Hematopoietic multipotent progenitor cell treated with erythropoietin and hydrocortisone succinate and interleukin-3 and kit ligand, for 15 days (in vitro differentiated cells): ENCODE measurements at regions not wholly inside any gene's neighbourhood (a gene's known extent, or its start where the extent isn't known, plus 50 kb on each side); places are given as distances from the start of the nearest gene placed in this dataset.

Source experiments
- DNase-seq: peaks from one replicate; pipeline ENCODE4 v3.0.0-alpha.2; 2015; ENCODE audit warnings: low spot score

DNA sequence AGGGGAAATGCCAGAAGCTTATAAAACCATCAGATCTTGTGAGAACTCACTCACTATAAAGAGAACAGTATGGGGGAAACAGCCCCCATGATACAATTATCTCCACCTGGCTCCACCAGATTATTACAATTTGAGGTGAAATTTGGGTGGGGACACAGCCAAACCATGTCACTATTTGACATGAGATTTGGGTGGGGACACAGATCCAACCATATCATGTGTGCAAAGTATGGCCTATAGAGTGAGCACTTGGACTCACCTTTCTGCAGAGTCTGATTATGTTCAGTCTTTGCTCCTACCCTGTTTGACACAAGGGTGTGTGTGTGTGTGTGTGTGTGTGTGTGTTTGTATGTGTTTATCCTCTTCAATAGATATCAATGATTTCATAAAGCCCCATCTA is 287.5 kb downstream of the ZNF536 start:
- no peak for DNase-seq

DNA sequence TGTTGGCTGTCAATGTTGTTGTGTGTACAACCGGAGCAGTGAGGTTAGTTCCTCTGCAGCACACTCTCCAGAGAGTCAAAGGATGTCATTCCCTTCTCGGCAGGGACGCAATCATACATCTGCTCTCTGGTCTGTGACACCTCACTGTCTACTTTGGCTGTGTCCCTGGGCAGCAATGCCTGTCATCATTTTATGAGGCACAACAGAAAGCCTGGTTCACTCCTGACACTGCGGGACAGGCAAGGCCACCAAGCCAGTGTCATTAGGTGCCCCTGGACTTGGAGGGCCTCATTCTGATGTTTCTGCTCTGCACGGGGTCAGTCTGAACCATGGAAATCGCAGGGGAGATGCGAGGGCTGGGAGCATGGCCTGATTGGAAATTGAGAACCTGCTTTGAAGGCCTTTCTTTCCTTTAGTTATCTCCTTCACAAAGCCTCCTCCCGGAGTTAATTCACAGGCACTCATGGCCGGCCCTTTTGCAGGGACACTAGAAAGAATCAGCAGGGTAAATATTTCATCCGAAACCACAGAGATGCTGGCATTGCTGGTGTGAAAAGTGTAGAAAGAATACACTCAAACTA is 284.4 kb downstream of the ZNF536 start:
- DNase-seq: no peak

DNA sequence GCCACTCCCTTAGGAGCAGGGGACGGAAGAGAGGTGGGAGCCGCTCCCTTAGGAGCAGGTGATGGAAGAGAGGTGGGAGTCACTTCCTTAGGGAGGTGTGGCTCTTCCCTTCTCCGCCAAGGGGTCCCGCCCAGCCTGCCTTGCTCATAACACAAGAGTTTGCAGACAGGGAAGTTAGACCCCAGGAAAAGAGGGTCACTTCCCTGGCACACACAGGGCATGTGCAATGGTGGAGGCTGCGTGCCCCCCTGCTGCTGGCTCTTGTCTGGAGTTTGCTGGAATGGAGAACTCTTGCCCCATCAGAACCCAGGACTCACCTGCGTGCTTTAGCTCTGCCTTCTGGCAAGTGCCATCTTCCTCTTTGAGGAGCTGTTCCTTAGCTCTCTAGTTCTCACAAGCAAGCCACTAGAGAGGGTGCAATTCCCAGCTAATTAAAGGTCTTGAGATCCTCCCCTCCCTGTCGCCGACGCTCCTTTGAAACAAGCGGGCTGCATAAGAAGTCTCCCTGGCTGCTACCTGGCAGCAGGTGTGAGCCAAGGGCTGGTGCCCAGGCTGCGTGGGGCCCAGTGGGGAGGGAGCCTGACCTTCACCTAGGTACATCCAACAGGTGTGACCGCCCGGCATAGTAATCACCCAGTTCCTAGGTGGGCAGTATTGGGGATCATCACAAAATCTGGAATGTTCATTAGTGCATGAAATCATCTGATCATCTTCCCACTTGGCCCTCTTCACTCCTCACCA is 281.6 kb downstream of the ZNF536 start:
- no peak for DNase-seq

DNA sequence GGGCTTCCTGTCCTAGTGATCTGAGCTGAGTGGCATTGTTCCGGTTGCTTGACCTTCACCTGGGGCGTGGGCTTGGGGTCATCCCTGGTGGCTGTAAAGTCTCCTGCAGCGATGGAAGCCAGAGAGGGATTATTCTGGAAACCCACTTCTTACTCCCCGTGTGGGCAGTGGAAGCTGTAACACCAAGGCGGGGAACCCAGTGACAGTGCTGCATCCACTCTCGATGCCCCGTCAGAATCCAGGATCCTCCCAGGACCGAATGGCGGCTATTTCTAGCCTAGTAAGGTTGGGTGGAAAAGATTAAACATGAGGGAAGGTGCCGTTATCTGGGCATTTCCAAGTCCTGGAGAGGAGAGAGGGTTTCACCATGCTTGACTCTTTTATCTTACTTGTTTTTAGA is 280.6 kb downstream of the ZNF536 start:
- no peak for DNase-seq

DNA sequence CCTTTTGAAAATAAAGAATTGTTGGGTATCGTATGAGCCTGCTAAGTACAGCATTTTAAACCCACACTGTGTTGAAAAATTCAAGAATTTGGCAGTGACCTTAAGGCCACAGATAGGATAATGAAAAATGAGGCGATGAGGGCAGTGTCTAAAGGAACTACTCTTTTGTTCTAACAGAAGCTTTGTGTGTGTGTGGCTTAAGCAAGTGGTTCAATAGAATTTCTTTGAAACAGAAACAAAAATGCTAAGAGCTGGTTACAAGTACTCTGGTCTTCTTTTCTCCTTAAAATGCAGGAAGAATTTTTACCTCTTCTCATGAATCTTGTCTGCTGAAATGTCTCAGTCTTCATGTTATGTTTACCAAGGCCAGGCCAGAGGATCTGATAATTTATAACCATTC is 279.5 kb downstream of the ZNF536 start:
- no peak for DNase-seq

DNA sequence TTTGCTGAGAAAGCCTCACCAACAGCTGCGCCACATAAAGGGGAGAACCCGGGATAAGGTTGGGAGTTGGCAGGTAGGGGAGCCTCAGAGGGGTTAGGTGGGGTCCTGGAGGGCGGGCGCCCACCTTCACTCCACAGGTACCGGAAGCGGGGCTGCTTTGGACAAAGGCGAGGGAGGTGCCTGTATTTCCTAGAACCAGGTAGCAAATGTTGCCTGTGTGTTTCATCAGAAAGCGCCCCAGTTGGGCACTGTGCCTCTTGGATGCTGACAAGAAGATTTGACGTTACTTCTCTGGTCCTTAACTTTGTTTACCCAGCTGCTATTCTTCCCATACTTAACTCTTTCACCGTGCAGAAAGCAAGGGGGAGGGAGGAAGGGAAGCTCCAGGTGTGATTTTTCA is 278.9 kb downstream of the ZNF536 start:
- DNase-seq: no peak

DNA sequence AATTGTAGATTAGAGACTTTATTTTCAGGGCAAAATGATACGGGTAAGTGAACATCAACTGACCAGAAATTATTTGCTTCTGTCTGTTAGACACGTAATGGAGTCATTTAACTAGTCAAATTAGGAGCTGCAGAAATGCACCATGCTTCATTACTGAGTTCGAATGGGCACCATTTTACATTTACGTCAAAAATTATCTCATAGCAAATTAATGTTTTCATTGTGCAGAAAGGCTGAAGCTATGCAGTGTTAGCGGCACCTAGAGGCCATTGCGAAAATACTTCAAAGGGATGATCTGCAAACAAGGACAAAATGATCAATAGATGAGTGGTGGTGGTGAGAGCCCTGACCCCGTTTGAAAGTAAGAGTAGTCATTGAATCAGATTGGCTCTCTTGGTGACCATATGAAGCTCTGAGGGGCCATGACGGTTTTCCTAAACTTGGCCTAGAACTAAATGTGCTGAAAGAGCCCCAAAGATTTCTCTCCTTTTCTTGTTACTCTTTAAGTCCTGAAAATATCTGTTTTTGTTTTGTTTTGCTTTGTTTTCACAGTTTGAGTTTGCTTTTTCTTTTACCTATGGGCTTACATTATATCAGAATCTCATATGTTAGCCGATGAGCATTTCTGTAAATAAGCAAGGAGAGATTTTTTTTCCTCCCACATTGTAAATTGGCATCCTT is 277.9 kb downstream of the ZNF536 start:
- DNase-seq: peak; percentile 2

DNA sequence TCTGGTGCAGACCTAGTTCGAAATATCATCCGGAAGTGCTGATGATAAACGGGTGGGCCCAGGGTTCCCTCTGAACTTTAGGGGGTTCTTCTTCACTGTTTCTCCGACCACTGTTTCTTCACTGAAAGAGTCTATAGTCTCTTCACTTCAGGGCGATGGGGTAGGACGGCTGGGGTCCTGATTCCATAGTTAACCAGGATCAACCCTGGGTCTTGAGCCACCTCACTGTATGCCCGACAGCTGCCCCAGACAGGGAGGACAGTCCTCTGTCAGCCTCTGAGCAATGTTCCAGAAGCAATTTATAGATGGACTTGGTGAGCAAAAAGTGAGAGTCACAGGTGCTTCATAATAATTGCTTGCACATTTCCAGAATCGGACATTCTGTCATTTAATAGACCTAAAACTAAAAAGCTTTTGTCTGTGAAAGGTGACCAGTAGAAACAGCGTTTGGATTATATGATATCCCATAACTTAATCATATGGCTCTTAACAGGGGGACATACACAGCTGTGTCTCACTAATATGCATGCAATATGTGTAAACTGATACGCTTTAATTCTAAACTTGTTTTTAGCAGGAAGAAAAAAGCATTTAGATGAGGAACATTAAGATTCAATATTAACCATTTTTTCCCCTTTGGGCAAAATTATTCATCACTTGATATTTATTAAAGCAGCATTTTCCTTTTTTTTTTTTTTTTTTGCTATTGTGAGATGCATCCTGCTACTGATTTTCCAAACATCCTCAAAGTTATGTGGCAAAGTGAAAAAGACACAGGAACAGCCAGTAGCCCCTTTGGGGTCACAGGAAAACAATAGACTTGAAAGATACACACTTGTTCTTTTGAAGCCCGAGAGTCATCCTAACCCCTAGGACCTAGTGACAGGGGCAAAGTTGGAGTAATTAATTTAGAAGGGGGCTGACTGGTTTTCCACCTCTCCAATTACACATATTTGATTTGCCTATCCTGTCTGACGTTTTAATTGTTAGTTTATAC is 277.0 kb downstream of the ZNF536 start:
- DNase-seq: no peak

DNA sequence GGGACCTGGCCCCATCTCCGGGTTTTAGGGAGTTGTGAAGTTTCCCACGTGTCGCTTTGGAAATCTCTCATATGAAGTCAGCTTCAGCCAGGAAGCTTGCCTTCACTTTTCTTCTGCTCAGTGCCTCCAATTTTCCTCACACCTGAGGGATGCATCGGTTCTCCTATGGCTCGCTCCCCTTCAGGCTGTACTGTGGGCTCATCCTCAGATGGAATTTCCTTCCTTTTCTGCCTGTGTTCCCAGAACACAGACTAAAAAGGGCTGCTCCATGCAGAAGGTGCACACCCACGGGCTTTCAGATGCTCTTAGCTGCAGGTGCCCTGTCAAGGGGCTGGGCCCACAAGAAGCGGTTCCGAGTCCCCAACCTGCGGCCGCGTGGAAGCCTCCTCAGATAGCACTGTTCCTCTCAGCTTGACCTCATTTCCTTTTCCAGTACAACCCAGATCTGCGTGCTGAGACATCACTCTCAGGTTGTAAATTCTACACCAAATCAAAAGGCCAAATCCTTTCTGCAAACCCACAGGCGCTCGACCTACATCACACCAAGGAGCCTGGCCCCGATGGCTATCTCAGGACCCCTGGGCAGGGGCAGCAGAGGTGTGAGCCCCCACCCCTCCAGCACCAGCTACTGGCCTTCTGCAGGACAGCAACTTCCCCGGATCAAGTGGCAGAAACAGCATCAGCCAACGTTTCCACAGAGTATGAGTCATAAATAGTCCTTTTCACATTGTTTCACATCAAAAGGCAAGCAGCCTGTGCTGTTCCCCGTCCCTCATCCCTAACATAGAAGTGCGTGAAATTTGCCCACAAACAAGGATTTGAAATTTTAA is 275.9 kb downstream of the ZNF536 start:
- DNase-seq: no peak

DNA sequence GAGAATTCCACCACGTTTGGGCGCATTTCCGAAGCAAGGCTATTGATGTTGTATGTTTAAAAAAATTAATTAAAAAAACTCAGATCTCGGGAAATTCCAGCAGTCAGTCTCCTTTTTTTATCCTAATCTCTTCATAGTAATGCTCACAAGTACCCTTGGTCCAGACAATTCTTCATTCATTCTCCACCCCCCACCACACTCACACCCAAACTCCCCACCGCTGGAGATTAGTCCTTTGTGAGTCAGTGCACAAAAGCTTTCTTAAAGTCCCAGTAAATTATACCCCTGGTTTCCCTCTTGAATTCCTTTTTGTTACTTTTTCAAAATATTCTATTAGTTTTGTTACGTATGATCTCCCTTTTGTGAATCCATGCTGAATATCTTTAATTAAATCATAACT is 274.6 kb downstream of the ZNF536 start:
- no peak for DNase-seq

DNA sequence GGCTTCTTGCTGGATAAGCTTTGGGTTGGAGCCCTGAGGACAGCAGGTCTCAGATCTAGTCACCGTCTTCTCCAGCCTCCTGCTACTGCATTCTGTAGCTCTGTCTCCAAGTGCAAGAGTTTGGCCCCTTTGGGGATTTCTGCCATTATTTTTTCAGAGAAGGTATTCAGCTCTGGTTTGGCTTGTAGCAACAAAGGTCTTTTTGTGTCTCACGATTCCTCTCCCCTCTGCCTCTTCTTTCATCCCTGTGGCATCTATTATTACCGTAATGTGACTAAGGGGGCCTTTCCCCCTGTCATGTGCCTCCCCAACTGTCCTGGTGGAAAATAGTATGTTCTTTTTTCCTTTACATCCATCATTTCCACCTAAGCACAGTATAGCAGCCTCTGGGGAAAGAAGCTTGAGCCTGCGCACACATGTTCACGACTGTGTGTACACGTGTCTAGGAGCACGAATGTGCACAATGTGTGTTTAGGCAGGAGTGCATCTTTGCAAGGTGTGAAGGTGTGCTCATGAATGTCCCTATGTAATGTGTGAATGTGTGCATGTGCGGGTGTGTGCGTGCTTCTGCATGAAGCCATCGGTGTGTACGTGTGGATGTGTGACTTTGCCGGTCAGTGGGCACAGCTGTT is 273.9 kb downstream of the ZNF536 start:
- DNase-seq: no peak

DNA sequence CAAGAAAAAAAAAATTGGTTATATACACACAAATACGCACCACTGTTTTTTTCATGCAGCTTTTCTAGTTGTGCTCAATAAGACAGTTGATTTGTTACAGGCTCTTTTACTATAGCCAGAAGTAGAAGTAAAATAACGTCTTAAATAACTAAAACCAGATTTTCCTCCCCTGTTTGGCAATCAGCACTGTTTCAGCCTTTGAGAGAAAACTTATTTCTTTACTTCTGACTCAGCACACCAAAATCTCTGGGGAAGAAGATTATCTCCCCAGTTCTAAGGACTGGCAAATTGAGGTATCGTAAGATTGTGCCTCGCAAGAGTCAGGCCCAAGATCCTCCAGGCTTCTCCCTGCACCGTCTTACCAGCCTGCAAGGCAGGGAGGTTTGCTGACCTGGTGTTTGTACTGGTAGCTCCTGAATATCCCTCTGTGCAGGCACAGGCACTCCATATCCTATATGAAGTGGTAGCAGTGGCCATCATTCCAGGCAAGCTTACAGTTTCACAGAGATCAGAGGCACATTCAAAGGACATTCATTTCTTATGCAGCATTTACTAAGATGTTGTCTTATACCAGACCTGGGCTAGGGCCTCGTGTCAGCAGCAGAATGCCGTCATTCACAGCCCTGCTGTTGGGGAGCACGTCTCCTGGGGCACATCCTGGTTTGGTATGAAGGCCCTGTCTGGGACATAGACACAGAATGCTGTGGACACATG is 268.2 kb downstream of the ZNF536 start:
- no peak for DNase-seq

DNA sequence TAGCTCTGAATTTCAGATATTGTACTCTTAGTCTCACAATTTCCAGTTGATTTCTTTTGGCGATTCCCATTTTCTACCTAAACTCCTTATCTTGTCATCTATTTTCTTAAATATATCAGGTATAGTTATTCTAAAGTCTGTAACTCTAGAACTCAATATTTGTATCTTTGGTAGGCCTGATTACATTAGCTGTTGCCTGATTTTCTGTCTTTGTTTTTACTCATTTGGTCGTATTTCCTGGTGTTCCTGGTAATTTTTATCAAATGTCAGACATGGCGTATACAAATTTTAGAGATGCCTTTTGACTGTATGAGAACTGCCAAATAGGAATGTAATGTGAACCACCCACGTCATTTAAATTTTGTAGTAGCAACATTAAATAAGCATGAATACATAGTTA is 266.7 kb downstream of the ZNF536 start:
- no peak for DNase-seq

DNA sequence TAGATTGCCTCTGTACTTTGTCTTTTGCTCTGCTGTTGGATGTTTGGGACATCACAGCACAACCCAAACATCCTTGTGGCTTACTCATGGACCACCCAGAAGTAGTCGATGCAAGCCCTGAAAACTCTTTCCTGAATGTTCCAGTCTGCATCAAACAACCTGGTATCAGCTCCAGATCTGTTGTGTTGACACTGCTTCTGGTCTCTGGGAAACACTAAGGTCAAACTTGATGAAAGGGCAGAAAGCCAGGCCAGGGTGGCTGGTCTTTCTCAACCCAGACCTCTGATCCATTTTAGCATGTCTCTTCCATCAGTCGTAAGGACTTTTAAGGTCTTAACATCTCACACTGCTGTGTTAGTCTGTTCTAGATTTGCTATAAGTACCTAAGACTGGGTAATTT is 265.7 kb downstream of the ZNF536 start:
- DNase-seq: no peak

DNA sequence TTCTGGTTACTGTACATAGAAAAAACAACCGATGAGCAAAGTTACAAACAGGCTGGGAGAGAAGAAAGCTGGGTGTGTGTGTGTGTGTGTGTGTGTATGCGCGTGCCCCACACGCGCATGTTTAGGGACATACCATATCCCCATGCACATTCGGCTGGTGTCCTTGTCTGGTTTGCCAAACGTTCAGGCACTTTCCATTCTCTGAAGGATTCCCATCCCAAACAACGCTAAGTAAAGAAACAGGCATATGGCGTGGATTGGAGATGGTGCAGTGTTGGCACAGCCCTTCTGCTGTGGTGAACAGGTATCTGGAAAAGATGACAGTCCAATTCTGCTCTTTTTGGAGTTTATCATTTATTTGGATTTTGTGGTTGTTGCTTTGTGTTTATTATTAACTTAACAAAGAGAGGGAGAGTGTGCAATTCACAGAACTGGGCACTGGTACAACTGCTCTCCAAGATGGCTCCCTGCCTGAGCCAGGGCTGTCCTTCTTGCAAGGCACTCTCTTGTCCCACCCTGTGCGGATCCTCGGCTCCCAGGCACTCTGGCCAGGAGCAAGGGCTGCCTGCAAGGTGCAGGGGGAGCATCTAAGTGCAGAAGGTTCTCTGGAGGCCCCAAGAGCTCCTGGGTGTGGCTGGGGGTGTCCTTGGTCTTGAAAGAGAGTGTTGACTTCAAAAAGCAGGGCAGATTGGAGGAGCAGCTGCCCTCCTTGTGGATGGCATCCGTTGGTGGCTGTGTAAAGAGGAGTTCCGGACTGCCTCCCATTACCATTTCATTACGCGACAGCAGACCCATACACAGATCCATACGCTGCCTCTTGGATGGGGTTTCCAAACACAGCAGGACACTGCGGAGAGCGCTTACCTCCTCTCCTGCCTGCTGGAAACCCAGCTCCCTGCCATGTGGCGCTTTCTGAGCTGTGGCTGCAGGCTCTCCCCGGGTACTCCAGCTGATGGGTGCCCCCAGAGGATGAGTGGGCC is 263.1 kb downstream of the ZNF536 start:
- DNase-seq: no peak

DNA sequence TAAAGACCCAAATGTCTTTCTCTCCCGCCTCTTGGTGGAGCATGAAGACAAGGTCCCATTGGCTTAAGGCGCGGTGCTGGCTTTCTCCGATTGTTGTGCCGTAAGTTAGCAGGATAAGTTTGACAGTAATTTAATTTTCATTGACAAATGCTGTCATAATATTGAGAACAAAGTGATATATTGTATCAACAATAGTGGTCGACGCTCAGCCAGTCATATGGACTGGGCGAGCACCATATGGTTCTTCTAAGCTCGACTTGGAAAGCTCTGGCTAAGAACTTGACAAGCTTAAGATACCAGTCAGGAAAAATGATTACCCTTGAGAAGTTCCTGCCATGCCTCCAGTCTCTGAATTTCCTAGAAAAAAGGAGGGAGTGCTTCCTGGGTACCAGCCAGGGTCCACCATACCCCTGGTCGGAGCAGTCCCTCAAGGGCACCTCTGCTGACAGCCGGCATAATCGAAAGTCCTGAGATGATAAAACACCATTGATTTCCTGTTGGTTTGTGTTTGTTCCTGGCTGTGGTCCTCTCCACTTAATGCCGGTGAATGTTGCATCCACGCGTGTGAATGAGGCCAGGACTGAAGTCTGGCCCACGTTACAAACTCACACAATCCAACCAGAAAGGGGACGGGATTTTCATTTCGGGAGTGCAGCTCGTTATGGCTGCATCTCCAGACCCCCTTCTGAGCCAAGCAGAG is 262.1 kb downstream of the ZNF536 start:
- DNase-seq: no peak

DNA sequence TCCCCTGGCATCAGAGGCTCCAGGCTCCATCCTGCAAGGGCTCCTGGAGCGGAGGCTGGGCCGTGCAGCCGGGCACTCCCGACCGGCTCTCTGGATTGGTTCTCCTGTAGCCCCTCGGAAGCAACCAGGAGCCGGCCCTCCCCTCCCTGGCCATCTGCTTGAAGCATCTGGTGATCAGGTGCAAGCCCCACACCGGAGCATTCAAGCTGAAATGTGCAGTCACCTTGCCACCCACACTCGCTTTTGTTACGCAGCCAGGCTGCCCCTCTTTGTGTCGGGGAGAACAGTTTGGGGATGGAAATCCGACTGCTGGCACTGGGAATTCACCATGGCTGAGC is 258.8 kb downstream of the ZNF536 start:
- no peak for DNase-seq

DNA sequence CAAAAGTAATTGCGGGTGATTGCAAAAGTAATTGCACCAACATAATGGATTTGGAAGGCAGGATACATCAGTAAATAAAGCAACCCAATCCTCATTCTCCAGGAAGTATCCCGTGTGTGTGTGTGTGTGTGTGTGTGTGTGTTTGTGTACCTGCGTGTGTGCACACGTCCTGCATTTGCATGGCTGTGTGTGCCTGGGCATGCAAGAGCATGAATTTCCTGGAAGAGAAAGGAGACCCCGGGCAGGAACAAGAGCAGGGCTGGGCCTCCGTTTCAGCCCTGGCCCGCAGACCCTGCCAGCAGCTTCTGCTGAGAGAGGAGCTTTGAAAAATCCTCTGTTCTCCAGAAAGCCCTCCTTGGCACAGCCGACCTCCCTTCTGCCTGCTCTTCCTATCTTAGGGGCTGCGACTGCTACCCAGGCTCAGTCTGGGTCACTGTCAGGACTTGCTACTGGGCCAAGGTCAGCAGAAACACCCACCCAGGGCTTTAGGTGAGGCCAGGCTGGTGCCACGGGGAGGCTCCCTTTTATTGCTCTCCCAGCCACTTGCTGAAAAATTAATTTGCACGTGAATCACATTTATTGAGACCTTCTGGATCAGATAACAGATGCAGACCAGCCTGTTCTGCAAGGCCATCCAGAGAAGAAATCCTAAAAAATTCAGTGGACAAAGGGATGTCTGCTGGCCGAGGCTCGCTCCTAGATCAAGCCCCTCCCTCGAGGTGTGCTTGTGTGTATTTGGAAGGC is 258.3 kb downstream of the ZNF536 start:
- no peak for DNase-seq
